NCI-H2081 (cell line): ENCODE measurements at regions not wholly inside any gene's neighbourhood (a gene's known extent, or its start where the extent isn't known, plus 50 kb on each side); places are given as distances from the start of the nearest gene placed in this dataset.

Experiments
- DNase-seq, 2 experiments: peaks; one replicate each; lab custom pipeline; 2025; lab: John Stamatoyannopoulos, UW

GRCh38 chr20:62562831-62563230 lies 79.5 kb upstream of the SLCO4A1 start:
- DNase-seq, result no peak

- DNase-seq, result no peak
Measured at GRCh38 chr20:62563561-62563960, 78.7 kb upstream of the SLCO4A1 start.

DNA sequence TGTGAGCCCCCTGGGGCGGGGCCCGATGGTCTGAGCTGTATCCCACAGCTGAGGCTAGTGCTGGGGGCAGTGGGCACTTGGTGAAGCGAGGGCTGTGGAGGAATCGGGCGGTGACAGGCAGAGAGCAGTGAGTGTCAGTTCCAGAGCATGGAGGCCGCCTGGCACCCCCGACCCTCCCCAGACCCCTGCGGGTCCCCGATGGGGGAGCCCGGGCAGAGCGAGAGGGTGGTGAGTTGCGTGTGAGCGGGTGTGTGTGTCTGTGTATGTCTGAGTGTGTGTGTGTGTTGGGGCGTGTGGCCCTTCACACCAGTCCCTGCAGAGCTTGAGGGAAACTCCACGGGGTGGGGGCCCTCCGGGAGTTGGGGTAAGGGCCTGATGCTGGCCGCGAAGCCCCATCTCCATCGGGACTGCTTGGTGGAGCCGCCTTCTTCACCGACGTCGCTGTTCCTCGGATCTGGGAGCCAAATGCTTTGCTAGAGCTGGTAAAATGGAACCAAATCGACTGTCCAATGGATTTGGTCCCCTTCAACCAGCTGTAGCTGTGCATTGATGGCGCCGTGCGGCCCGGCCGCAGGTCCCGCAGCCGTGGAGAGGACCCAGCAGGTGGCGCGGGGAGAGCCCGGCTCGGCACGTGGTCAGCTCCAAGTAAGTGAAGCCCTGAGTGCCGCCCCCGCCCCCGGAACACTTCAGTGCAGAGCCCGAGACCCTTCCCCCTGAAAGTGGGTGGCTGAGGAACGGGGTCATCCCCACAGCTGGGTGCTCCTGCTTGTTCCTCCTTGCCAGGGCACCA lies 77.7 kb upstream of the SLCO4A1 start:
- no peak for DNase-seq

DNA sequence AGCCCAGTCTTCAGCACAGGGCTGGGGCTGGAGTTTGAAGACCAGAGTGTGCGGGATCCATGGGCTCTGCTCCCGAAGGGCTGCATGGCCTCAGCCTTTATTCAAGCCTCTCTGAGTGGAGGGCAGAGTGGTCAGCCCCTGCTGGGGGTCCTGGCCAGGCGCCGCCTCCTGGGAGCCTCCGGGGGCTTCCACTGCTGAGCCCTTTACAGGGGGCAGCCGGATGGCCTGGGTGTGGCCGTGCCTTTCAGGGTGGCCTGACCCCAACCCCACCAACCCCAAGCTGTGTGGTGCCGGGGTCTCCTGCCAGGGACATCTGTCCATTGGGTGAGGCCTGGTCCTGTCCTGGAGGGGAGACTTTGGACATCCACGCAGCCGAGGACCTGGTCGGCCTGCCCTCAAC lies 76.0 kb upstream of the SLCO4A1 start:
- DNase-seq, result no peak

- no peak for DNase-seq
Measured at GRCh38 chr20:62566771-62567170, 75.5 kb upstream of the SLCO4A1 start.

- DNase-seq, result no peak
Measured at GRCh38 chr20:62567246-62568044, 74.9 kb upstream of the SLCO4A1 start.

- no peak for DNase-seq
Measured at GRCh38 chr20:62568045-62568389, 74.3 kb upstream of the SLCO4A1 start.

DNA sequence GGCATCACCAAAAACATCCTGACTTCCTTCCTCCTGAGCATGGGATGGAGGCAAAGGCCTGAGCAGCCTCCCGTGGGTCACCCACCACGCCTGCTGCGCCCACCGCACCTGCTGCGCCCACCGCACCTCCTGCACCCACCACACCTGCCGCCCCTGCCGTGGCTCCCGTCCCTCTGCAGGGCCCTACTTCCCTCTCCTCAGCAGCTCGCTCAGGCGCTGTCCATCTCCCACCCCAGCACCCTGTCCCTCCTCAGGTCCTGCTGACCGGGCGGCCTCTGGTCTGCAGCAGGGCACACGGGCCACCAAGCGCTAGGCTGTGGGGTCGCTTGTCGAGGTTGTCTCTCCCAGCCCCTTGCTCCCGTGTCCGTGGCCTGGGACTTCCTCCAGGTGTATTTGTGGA lies 72.7 kb upstream of the SLCO4A1 start:
- DNase-seq, result no peak

DNA sequence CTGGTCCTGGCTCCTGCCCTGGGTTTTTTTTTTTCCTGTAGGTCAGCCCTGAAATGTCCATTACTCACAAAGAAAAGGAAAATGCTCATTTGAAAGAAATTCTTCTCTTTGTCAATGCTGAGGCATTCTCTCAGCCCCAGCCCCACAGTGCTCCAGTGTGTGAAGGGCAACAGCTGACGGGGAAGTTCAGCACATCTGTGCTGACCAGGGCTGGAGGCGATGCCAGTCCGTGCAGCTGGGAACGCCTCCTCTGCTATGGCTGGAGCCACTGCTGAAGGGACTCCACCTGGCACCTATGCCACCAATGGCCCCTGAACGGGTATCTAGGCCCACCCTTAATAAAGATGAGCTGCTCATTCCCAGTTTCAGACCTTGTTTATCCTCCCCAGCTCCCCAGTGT lies 71.9 kb upstream of the SLCO4A1 start:
- no peak for DNase-seq

DNA sequence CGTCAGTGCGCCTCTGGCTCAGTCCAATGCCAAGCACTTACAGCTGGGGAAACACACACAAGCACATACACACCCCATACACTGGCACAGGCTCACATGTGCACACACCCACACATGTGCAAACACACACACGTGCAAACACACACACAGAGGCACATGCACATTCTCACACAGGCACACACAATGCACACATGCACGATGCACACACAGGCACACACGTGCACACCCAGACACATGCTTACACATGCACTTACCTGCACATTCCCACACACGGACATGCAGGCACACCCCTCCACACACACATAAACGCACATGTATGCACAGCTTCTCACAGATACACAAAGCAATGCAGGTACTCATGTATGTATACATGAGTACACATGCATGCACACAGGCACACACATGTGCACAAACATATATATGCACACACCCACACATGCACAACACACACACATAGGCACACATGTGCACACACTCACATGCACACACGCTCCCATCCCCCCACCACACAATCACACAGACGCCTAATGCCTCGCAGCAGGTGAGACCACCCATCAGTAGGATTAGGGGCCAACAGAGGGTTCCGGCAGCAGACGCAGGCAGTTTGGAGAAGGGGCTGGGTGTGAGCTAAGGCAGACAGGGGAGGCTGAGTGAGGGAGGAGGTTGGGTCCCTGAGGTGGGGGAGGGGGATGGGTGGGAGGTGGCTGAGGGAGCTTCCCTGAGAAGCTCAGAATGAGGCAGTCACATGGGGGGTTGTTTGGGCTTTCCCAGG lies 71.2 kb upstream of the SLCO4A1 start:
- no peak for DNase-seq

- DNase-seq, result peak in 1 of 2 experiments; percentile 3
Measured at GRCh38 chr20:62571669-62572344, 70.5 kb upstream of the SLCO4A1 start.

GRCh38 chr20:62572980-62573379 lies 69.3 kb upstream of the SLCO4A1 start:
- DNase-seq, result no peak

DNA sequence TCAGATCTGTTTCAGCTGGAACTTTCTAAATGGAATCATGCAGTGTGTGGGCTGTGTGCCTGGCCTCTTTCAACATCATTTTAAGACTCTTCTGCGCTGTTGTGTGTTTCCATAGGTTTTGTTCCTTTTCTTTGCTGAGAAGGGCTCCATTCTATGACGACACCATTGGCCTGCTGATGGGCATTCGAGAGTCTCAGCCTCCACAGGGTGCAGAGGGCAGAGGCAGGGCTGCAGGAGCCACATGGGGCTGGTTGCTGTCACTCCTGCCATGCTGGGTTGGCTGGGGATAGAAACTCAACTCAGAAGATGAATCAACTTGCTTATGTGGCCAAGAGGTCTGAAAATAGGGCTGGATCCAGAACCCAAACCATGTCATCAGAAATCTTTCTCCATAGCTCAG lies 68.5 kb upstream of the SLCO4A1 start:
- no peak for DNase-seq

DNA sequence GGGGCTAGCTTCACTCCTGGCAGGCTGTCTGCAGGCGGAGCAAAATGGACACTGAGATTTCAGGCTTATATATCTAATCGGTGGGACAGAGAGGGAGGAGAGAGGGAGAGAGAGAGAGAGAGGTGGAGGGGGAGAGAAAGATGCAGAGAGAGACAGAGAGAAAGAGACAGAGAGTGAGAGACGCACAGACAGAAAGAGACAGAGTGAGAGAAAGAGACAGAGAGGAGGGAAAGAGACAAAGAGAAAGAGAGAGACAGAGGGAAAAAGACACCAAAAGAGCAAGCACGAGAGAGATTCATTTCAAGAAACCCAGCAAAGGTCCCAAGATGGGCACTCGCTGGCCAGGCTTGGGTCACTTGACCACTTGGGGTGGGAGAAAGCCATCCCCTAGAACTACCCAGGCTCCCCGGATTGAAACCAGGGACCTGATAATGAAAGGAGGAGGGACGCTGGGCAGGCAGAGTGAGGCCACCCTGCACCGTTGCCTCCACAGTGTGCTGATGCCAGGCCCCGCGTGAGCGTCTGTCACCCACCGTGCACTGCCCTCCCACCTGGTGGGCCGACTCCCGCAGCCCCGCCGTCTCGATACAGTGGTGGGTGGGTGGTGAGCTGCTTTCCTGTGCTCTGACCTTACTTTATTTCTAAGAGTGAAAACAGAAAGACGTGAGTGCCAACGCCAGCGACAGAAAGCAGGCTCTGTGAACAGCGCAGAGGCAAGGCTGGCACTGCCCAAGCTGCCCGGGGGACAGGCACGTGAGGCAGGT lies 67.9 kb upstream of the SLCO4A1 start:
- DNase-seq, result no peak

- no peak for DNase-seq
Measured at GRCh38 chr20:62575976-62576722, 66.2 kb upstream of the SLCO4A1 start.

DNA sequence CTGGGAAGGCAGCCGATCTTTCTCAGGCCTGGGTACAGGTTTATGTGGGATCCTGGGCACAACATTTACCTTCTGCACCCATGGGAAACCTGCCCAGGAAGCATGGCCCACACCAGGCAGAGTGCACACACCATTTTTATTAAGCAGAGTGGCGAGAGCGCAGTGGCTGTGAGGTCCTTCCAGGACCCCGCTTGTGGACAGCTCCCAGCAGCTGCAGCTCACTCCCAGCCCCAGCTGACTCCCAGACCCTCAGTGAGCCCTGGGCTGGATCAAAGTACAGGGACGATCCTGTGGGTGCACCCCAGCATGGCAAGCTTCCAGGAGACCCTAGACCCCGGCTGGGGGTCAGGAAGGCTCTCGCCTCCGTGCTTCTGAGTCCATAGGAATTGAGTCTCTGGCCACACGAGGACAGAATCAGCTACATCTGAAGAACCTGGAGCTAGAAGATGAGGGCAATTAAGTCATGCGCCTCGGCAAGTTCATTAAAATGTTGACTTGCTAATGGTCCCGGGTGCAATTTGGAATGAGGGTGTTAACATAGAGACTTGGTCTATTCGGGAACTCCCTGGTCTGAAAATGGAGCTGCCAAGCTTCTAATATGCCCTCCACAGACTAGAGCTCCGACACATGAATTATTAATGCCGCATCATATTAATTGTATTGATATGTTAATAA lies 65.4 kb upstream of the SLCO4A1 start:
- DNase-seq, result no peak

DNA sequence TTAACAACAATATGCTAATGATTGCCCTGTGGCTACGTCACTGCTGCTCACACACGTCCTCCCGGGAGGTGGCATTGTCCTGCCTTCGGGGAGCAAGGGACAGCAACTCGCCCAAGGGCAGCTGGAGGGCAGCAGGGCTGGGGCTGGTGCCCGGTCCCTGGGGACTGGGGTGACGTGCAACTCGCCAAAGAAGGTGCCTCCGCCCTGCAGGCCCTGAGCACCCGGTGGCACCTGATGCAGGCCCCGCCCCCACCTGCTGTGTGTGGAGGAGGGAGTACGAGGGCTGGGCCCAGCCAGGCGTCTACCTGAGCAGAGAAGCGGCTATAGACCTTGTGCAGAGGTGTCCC lies 64.8 kb upstream of the SLCO4A1 start:
- DNase-seq, result no peak

DNA sequence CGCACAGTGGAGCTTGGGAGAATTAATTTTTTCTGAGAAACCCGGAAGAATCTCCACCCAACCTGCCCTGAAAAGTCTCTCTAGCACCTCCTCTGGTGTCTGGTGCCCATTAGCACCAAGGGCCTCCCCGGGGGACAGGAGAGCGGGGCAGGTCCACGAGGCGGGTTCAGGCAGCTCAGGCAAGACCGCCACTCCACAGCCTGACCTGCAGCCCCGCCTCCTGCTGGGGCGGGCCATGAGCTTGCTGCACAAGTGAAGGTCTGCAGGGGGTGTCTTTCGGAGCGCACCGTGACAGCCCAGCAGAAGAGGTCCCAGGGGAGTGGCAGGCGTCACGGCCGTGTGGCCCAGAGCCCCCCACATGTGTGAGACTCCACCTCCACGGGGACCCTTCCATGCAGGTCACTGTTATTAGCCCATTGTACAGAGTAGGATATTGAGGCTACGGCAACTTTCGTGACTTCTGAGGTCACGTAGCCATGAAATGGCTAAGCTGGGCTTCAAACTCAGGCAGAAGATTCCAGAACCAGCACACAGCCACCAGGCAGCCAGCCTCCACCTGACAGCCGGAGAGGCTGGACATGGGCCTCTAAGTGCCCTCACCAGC lies 63.9 kb upstream of the SLCO4A1 start:
- no peak for DNase-seq

GRCh38 chr20:62580052-62580451 lies 62.3 kb upstream of the SLCO4A1 start:
- DNase-seq, result no peak

- no peak for DNase-seq
Measured at GRCh38 chr20:62580733-62581132, 61.6 kb upstream of the SLCO4A1 start.
